C4-2B (cell line): ENCODE measurements at regions not wholly inside any gene's neighbourhood (a gene's known extent, or its start where the extent isn't known, plus 50 kb on each side); places are given as distances from the start of the nearest gene placed in this dataset.

Experiments used
- CTCF ChIP-seq: fragments of 450-650 bp; conservative IDR thresholded peaks from 2 replicates; pipeline ENCODE4 v1.5.1; 2017; ENCODE audit warnings: mild to moderate bottlenecking
- ZFX ChIP-seq: fragments of 450-650 bp; IDR thresholded peaks from 2 replicates; pipeline ENCODE4 v1.6.1; 2017

GRCh38 chr20:34175079-34175478 lies 63.0 kb upstream of the EIF2S2 start:
- TF ChIP-seq CTCF (no peak), ZFX (no peak)
